HCT116 (cell line): ENCODE measurements at regions not wholly inside any gene's neighbourhood (a gene's known extent, or its start where the extent isn't known, plus 50 kb on each side); places are given as distances from the start of the nearest gene placed in this dataset.

Experiments used
- ATAC-seq: fragments of 200-7000 bp; cut with Tn5 transposase; 2 replicates; pipeline ENCODE4 v1.9.1; 2020; ENCODE audit warnings: mild to moderate bottlenecking, moderate library complexity
- BruUV-seq: library from RNA; stranded (reverse); fragments of 400-500 nt; replicated peaks from 2 replicates; lab custom pipeline; 2021; lab: Mats Ljungman, UMichigan
- CTCF ChIA-PET: fragments of 300-600 bp; sonication (Branson Sonifier 250); formaldehyde crosslinking; loops from one replicate; lab custom pipeline; 2021; ENCODE audit warnings: antibody characterized with exemption; lab: Charles Lee
- POLR2A ChIA-PET: fragments of 300-600, 350-600 bp; sonication (Branson Sonifier 250); formaldehyde crosslinking; loops from one replicate; lab custom pipeline; 2021; ENCODE audit warnings: antibody characterized with exemption; lab: Charles Lee
- RAD21 ChIA-PET, 2 experiments: fragments of 300-600 bp; sonication (Branson Sonifier 250); formaldehyde crosslinking; loops; one replicate each; lab custom pipeline; 2023; ENCODE audit warnings: low total read pairs in 2 of 2; ENCODE audit not compliant: uncharacterized antibody in 2 of 2, unreplicated experiment in 2 of 2, low non-redundant PET in 1 of 2; lab: Charles Lee
- DNase-seq: peaks from one replicate; pipeline ENCODE4 v3.0.0-alpha.2; 2010; ENCODE audit warnings: low read depth, low spot score
- H2AFZ ChIP-seq: fragments of 200-600 bp; shearing (Covaris generic), sonication (generic); 2 replicates; pipeline ENCODE4 v1.6.1; 2017; ENCODE audit warnings: low read depth, mixed run types, mixed read lengths, antibody characterized with exemption, low read length; ENCODE audit not compliant: poor library complexity, severe bottlenecking
- H3K27ac ChIP-seq: 2 replicates; pipeline ENCODE4 v1.5.1; 2012; ENCODE audit warnings: low read depth, low read length
- H3K27me3 ChIP-seq: fragments of 200-600 bp; sonication (generic); 2 replicates; pipeline ENCODE4 v1.6.1; 2016; ENCODE audit warnings: mixed run types, low read length, mixed read lengths; ENCODE audit not compliant: insufficient read depth
- H3K36me3 ChIP-seq, 2 experiments: fragments of 200-500 bp in 1 of 2; fragments of 200-600 bp in 1 of 2; sonication (Bioruptor generic) in 1 of 2; sonication (generic) in 1 of 2; 2 replicates each; pipeline versions ENCODE4 v1.5.1 to v1.6.1; 2014 to 2016; ENCODE audit warnings: low read length in 2 of 2, inconsistent platforms in 1 of 2, mixed read lengths in 1 of 2, mixed run types in 1 of 2; ENCODE audit not compliant: insufficient read depth in 2 of 2, control insufficient read depth in 1 of 2
- H3K4me1 ChIP-seq, 2 experiments: fragments of 200-600 bp in 1 of 2; sonication (generic) in 1 of 2; 2 replicates each; pipeline versions ENCODE4 v1.5.1 to v1.6.1; 2012 to 2017; ENCODE audit warnings: low read length in 2 of 2, inconsistent platforms in 1 of 2, mild to moderate bottlenecking in 1 of 2, mixed read lengths in 1 of 2, mixed run types in 1 of 2, moderate library complexity in 1 of 2; ENCODE audit not compliant: insufficient read depth in 2 of 2, control insufficient read depth in 1 of 2
- H3K4me2 ChIP-seq: fragments of 200-600 bp; sonication (generic); 2 replicates; pipeline ENCODE4 v1.6.1; 2017; ENCODE audit warnings: mixed run types, low read length, mixed read lengths
- H3K4me3 ChIP-seq, 2 experiments: fragments of 200-600 bp in 1 of 2; sonication (generic) in 1 of 2; replicated peaks in 1 of 2; 2 replicates each; pipeline ENCODE4 v1.5.1; 2011 to 2016; ENCODE audit warnings: low read length in 2 of 2, control low read depth in 1 of 2, low read depth in 1 of 2, mild to moderate bottlenecking in 1 of 2, mixed read lengths in 1 of 2, mixed run types in 1 of 2
- H3K79me2 ChIP-seq: fragments of 200-600 bp; sonication (generic); 2 replicates; pipeline ENCODE4 v1.6.1; 2017; ENCODE audit warnings: mild to moderate bottlenecking, mixed run types, low read length, moderate library complexity, mixed read lengths; ENCODE audit not compliant: insufficient read depth
- H3K9ac ChIP-seq: fragments of 200-600 bp; sonication (generic); 2 replicates; pipeline ENCODE4 v1.6.1; 2016; ENCODE audit warnings: low read length, mixed read lengths
- H3K9me2 ChIP-seq: fragments of 200-600 bp; sonication (generic), shearing (Covaris generic); 2 replicates; pipeline ENCODE4 v1.6.1; 2017; ENCODE audit warnings: mixed run types, mild to moderate bottlenecking, moderate library complexity; ENCODE audit not compliant: insufficient read depth
- H3K9me3 ChIP-seq, 2 experiments: fragments of 200-500 bp in 1 of 2; fragments of 200-600 bp in 1 of 2; sonication (Bioruptor generic) in 1 of 2; sonication (generic) in 1 of 2; 2 replicates each; pipeline ENCODE4 v1.6.1; 2014 to 2017; ENCODE audit warnings: low read length in 2 of 2, mixed read lengths in 2 of 2, inconsistent platforms in 1 of 2, low read depth in 1 of 2, mild to moderate bottlenecking in 1 of 2, mixed run types in 1 of 2, moderate library complexity in 1 of 2; ENCODE audit not compliant: control insufficient read depth in 1 of 2, insufficient read depth in 1 of 2
- H4K20me1 ChIP-seq: fragments of 200-600 bp; sonication (generic), shearing (Covaris generic); 2 replicates; pipeline ENCODE4 v1.6.1; 2017; ENCODE audit warnings: mixed run types, mild to moderate bottlenecking, moderate library complexity; ENCODE audit not compliant: insufficient read depth
- CEBPB ChIP-seq: IDR thresholded peaks from 2 replicates; pipeline ENCODE4 v1.6.1; 2012; ENCODE audit warnings: low read depth
- CTCF ChIP-seq, 3 experiments: fragments of 200-600 bp in 1 of 3; sonication (generic) in 1 of 3; IDR thresholded peaks in 2 of 3; conservative IDR thresholded peaks in 1 of 3; 2 replicates each; pipeline ENCODE4 v1.5.1; 2012 to 2017; ENCODE audit warnings: low read depth in 2 of 3, low read length in 2 of 3, antibody characterized with exemption in 1 of 3, borderline replicate concordance in 1 of 3, control low read depth in 1 of 3, mild to moderate bottlenecking in 1 of 3, mixed read lengths in 1 of 3, mixed run types in 1 of 3, moderate library complexity in 1 of 3; ENCODE audit not compliant: insufficient read depth in 1 of 3
- EGR1 ChIP-seq: IDR thresholded peaks from 2 replicates; pipeline ENCODE4 v1.6.1; 2012; ENCODE audit warnings: low read depth
- ELF1 ChIP-seq: IDR thresholded peaks from 2 replicates; pipeline ENCODE4 v1.6.1; 2012; ENCODE audit warnings: low read depth, borderline replicate concordance
- EZH2 ChIP-seq: fragments of 200-600 bp; sonication (generic); IDR thresholded peaks from 2 replicates; pipeline ENCODE4 v1.6.1; 2017; ENCODE audit warnings: antibody characterized with exemption, mixed run types
- FOSL1 ChIP-seq: IDR thresholded peaks from 2 replicates; pipeline ENCODE4 v1.6.1; 2012; ENCODE audit warnings: low read depth
- JUND ChIP-seq: IDR thresholded peaks from 2 replicates; pipeline ENCODE4 v1.6.1; 2012
- POLR2A ChIP-seq: IDR thresholded peaks from 2 replicates; pipeline ENCODE4 v1.7.0; 2011; ENCODE audit warnings: borderline replicate concordance; ENCODE audit not compliant: insufficient read depth, insufficient read length; ENCODE audit errors: extremely low read depth
- POLR2AphosphoS5 ChIP-seq: IDR thresholded peaks from 2 replicates; pipeline ENCODE4 v1.6.1; 2011; ENCODE audit warnings: mild to moderate bottlenecking, low read depth, low read length, moderate library complexity
- RAD21 ChIP-seq: IDR thresholded peaks from 2 replicates; pipeline ENCODE4 v1.6.1; 2012; ENCODE audit warnings: low read depth, mild to moderate bottlenecking
- SP1 ChIP-seq: IDR thresholded peaks from 2 replicates; pipeline ENCODE4 v1.6.1; 2012; ENCODE audit warnings: low read depth
- SRF ChIP-seq: IDR thresholded peaks from 2 replicates; pipeline ENCODE4 v1.6.1; 2012; ENCODE audit warnings: low read depth
- TCF7L2 ChIP-seq: IDR thresholded peaks from 2 replicates; pipeline ENCODE4 v1.7.0; 2011; ENCODE audit warnings: borderline replicate concordance, inconsistent platforms; ENCODE audit not compliant: insufficient read depth, insufficient read length; ENCODE audit errors: extremely low read depth
- YY1 ChIP-seq: IDR thresholded peaks from 2 replicates; pipeline ENCODE4 v1.6.1; 2011; ENCODE audit warnings: low read length, low read depth, moderate library complexity, mild to moderate bottlenecking; ENCODE audit not compliant: insufficient replicate concordance; ENCODE audit errors: extremely low read depth
- ZFX ChIP-seq: fragments of 450-650 bp; IDR thresholded peaks from 2 replicates; pipeline ENCODE4 v1.6.1; 2017
- ZNF274 ChIP-seq: fragments of 200-500 bp; sonication (Bioruptor generic); IDR thresholded peaks from 2 replicates; pipeline ENCODE4 v1.6.1; 2014; ENCODE audit warnings: mild to moderate bottlenecking, low read depth, low read length, inconsistent platforms
- intact Hi-C: fragments of 100-400 bp; cut with micrococcal nuclease; formaldehyde crosslinking; loops from 2 replicates; pipeline ENCODE4 v1.10.0; 2022
- TF ChIP-seq, protein P1 (sequence below): IDR thresholded peaks from 2 replicates; pipeline ENCODE4 v1.6.1; 2011; ENCODE audit warnings: mild to moderate bottlenecking, low read length, moderate library complexity; ENCODE audit not compliant: insufficient replicate concordance; ENCODE audit errors: extremely low read depth
- TF ChIP-seq, protein P2 (sequence below): IDR thresholded peaks from 2 replicates; pipeline ENCODE4 v1.6.1; 2012; ENCODE audit warnings: low read depth
- TF ChIP-seq, protein P3 (sequence below): IDR thresholded peaks from 2 replicates; pipeline ENCODE4 v1.6.1; 2012

GRCh38 chr2:155381436-155381835 is 682.9 kb downstream of the KCNJ3 start:
- no peak overlapping the region for H3K9ac ChIP-seq
- no peaks in the 10 kb centered on the region for H3K79me2 ChIP-seq
- no peaks in the 10 kb centered on the region for H3K4me1 ChIP-seq
- H3K36me3 ChIP-seq: no peaks in the 10 kb centered on the region
- ChIA-PET POLR2A (no interaction called here), RAD21 (no interaction called here), CTCF (interaction anchor here (1.4 to 2.3 kb wide), 3 partner anchors 9 to 1802 kb away, joined by 3 to 5 read pairs (median 3); no protein-coding TSS in a partner anchor)
- H2AFZ ChIP-seq: no peak overlapping the region
- ATAC-seq: no peak
- no peaks in the 10 kb centered on the region for H3K27me3 ChIP-seq
- intact Hi-C loops: no loop called here
- no peak overlapping the region for H3K4me2 ChIP-seq
- DNase-seq: no peak
- no peaks in the 10 kb centered on the region for H4K20me1 ChIP-seq
- no peaks in the 10 kb centered on the region for H3K9me2 ChIP-seq
- H3K9me3 ChIP-seq: no peaks in the 10 kb centered on the region
- BruUV-seq: no TSS peak
- TF ChIP-seq POLR2AphosphoS5 (no peak), ELF1 (no peak), FOSL1 (no peak), RAD21 (no peak), SRF (no peak), EGR1 (no peak), CEBPB (no peak), ZNF274 (no peak), YY1 (no peak), JUND (no peak), SP1 (no peak), POLR2A (no peak), ZFX (no peak), TCF7L2 (no peak), EZH2 (no peak), CTCF (IDR thresholded peaks at IDR 0.05 in 2 of 3, conservative IDR thresholded peaks at IDR 0.05 in 1 of 3; ENCODE audit: borderline replicate concordance in 1 of 3, insufficient read depth in 1 of 3, low read depth in 2 of 3, low read length in 2 of 3) (no peak)
- TF ChIP-seq, protein P1, sequence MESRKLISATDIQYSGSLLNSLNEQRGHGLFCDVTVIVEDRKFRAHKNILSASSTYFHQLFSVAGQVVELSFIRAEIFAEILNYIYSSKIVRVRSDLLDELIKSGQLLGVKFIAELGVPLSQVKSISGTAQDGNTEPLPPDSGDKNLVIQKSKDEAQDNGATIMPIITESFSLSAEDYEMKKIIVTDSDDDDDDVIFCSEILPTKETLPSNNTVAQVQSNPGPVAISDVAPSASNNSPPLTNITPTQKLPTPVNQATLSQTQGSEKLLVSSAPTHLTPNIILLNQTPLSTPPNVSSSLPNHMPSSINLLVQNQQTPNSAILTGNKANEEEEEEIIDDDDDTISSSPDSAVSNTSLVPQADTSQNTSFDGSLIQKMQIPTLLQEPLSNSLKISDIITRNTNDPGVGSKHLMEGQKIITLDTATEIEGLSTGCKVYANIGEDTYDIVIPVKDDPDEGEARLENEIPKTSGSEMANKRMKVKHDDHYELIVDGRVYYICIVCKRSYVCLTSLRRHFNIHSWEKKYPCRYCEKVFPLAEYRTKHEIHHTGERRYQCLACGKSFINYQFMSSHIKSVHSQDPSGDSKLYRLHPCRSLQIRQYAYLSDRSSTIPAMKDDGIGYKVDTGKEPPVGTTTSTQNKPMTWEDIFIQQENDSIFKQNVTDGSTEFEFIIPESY: no peak
- TF ChIP-seq, protein P2, sequence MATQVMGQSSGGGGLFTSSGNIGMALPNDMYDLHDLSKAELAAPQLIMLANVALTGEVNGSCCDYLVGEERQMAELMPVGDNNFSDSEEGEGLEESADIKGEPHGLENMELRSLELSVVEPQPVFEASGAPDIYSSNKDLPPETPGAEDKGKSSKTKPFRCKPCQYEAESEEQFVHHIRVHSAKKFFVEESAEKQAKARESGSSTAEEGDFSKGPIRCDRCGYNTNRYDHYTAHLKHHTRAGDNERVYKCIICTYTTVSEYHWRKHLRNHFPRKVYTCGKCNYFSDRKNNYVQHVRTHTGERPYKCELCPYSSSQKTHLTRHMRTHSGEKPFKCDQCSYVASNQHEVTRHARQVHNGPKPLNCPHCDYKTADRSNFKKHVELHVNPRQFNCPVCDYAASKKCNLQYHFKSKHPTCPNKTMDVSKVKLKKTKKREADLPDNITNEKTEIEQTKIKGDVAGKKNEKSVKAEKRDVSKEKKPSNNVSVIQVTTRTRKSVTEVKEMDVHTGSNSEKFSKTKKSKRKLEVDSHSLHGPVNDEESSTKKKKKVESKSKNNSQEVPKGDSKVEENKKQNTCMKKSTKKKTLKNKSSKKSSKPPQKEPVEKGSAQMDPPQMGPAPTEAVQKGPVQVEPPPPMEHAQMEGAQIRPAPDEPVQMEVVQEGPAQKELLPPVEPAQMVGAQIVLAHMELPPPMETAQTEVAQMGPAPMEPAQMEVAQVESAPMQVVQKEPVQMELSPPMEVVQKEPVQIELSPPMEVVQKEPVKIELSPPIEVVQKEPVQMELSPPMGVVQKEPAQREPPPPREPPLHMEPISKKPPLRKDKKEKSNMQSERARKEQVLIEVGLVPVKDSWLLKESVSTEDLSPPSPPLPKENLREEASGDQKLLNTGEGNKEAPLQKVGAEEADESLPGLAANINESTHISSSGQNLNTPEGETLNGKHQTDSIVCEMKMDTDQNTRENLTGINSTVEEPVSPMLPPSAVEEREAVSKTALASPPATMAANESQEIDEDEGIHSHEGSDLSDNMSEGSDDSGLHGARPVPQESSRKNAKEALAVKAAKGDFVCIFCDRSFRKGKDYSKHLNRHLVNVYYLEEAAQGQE: no peak
- TF ChIP-seq, protein P3, sequence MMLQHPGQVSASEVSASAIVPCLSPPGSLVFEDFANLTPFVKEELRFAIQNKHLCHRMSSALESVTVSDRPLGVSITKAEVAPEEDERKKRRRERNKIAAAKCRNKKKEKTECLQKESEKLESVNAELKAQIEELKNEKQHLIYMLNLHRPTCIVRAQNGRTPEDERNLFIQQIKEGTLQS: no peak
- no peak overlapping the region for H3K27ac ChIP-seq
- no peak overlapping the region for H3K4me3 ChIP-seq
